ENCODE measurements at regions not wholly inside any gene's neighbourhood (a gene's known extent, or its start where the extent isn't known, plus 50 kb on each side); places are given as distances from the start of the nearest gene placed in this dataset.

GRCh38 chr16:64455275-64455674 lies 666.6 kb downstream of the CDH11 start:
- H3K27ac Mint-ChIP-seq: no peak overlapping the region
- intact Hi-C loops (cut with micrococcal nuclease): no loop called here
- no peak overlapping the region for H3K4me3 Mint-ChIP-seq
- H3K9me3 Mint-ChIP-seq: no peaks in the 10 kb centered on the region
- H3K27me3 Mint-ChIP-seq: no peaks in the 10 kb centered on the region
- no peaks in the 10 kb centered on the region for H3K4me1 Mint-ChIP-seq (ENCODE audit: low read depth)
- H3K36me3 Mint-ChIP-seq (ENCODE audit: low read depth): no peaks in the 10 kb centered on the region

- Mint-ChIP-seq H3K27me3 (no peaks in the 10 kb centered on the region), H3K36me3 (ENCODE audit: low read depth) (no peaks in the 10 kb centered on the region), H3K4me3 (no peak overlapping the region), H3K9me3 (no peaks in the 10 kb centered on the region), H3K4me1 (ENCODE audit: low read depth) (no peaks in the 10 kb centered on the region), H3K27ac (no peak overlapping the region)
- intact Hi-C loops (cut with micrococcal nuclease): no loop called here
Observed at GRCh38 chr16:64453646-64454045, 668.2 kb downstream of the CDH11 start.

GRCh38 chr16:64452446-64452845 lies 669.4 kb downstream of the CDH11 start:
- Mint-ChIP-seq H3K27ac (no peak overlapping the region), H3K9me3 (no peaks in the 10 kb centered on the region), H3K4me3 (no peak overlapping the region), H3K4me1 (ENCODE audit: low read depth) (no peaks in the 10 kb centered on the region), H3K36me3 (ENCODE audit: low read depth) (no peaks in the 10 kb centered on the region), H3K27me3 (no peaks in the 10 kb centered on the region)
- intact Hi-C loops (cut with micrococcal nuclease): no loop called here

- intact Hi-C loops (cut with micrococcal nuclease): no loop called here
- H3K27ac Mint-ChIP-seq: no peak overlapping the region
- H3K4me3 Mint-ChIP-seq: no peak overlapping the region
- no peaks in the 10 kb centered on the region for H3K4me1 Mint-ChIP-seq (ENCODE audit: low read depth)
- H3K36me3 Mint-ChIP-seq (ENCODE audit: low read depth): no peaks in the 10 kb centered on the region
- H3K27me3 Mint-ChIP-seq: no peaks in the 10 kb centered on the region
- H3K9me3 Mint-ChIP-seq: no peaks in the 10 kb centered on the region
Observed at GRCh38 chr16:64450177-64450576, 671.7 kb downstream of the CDH11 start.

- no peak overlapping the region for H3K4me3 Mint-ChIP-seq
- H3K9me3 Mint-ChIP-seq: no peaks in the 10 kb centered on the region
- intact Hi-C loops (cut with micrococcal nuclease): no loop called here
Observed at GRCh38 chr16:64449506-64449905, 672.4 kb downstream of the CDH11 start.

GRCh38 chr16:64445649-64446048 lies 676.2 kb downstream of the CDH11 start:
- H3K4me1 Mint-ChIP-seq (ENCODE audit: low read depth): no peaks in the 10 kb centered on the region

More at GRCh38 chr16:64449506-64449905, 672.4 kb downstream of the CDH11 start:
- H3K27me3 Mint-ChIP-seq: no peaks in the 10 kb centered on the region
- no peaks in the 10 kb centered on the region for H3K36me3 Mint-ChIP-seq (ENCODE audit: low read depth)
- no peaks in the 10 kb centered on the region for H3K4me1 Mint-ChIP-seq (ENCODE audit: low read depth)
- H3K27ac Mint-ChIP-seq: no peak overlapping the region

GRCh38 chr16:64445245-64445644 lies 676.6 kb downstream of the CDH11 start:
- no peaks in the 10 kb centered on the region for H3K9me3 Mint-ChIP-seq
- no peaks in the 10 kb centered on the region for H3K36me3 Mint-ChIP-seq (ENCODE audit: low read depth)
- intact Hi-C loops (cut with micrococcal nuclease): no loop called here
- H3K27me3 Mint-ChIP-seq: no peaks in the 10 kb centered on the region
- no peak overlapping the region for H3K4me3 Mint-ChIP-seq
- H3K4me1 Mint-ChIP-seq (ENCODE audit: low read depth): no peaks in the 10 kb centered on the region
- H3K27ac Mint-ChIP-seq: no peak overlapping the region

More at GRCh38 chr16:64445649-64446048, 676.2 kb downstream of the CDH11 start:
- Mint-ChIP-seq H3K27ac (no peak overlapping the region), H3K4me3 (no peak overlapping the region), H3K27me3 (no peaks in the 10 kb centered on the region), H3K9me3 (no peaks in the 10 kb centered on the region), H3K36me3 (ENCODE audit: low read depth) (no peaks in the 10 kb centered on the region)
- intact Hi-C loops (cut with micrococcal nuclease): no loop called here

GRCh38 chr16:64440421-64440831 lies 681.4 kb downstream of the CDH11 start:
- H3K27ac Mint-ChIP-seq: no peak overlapping the region
- H3K27me3 Mint-ChIP-seq: no peaks in the 10 kb centered on the region
- H3K9me3 Mint-ChIP-seq: no peaks in the 10 kb centered on the region

GRCh38 chr16:64440005-64440404 lies 681.9 kb downstream of the CDH11 start:
- no peaks in the 10 kb centered on the region for H3K27me3 Mint-ChIP-seq
- intact Hi-C loops (cut with micrococcal nuclease): no loop called here

More at GRCh38 chr16:64440421-64440831, 681.4 kb downstream of the CDH11 start:
- no peak overlapping the region for H3K4me3 Mint-ChIP-seq
- no peaks in the 10 kb centered on the region for H3K4me1 Mint-ChIP-seq (ENCODE audit: low read depth)
- no peaks in the 10 kb centered on the region for H3K36me3 Mint-ChIP-seq (ENCODE audit: low read depth)
- intact Hi-C loops (cut with micrococcal nuclease): no loop called here

GRCh38 chr16:64437706-64438324 lies 684.0 kb downstream of the CDH11 start:
- no peaks in the 10 kb centered on the region for H3K4me1 Mint-ChIP-seq (ENCODE audit: low read depth)
- no peaks in the 10 kb centered on the region for H3K36me3 Mint-ChIP-seq (ENCODE audit: low read depth)
- peaks cover 15% of the 10 kb centered on the region for H3K9me3 Mint-ChIP-seq
- H3K27ac Mint-ChIP-seq: no peak overlapping the region
- no peaks in the 10 kb centered on the region for H3K27me3 Mint-ChIP-seq
- no peak overlapping the region for H3K4me3 Mint-ChIP-seq
- intact Hi-C loops (cut with micrococcal nuclease): no loop called here

More at GRCh38 chr16:64440005-64440404, 681.9 kb downstream of the CDH11 start:
- no peaks in the 10 kb centered on the region for H3K9me3 Mint-ChIP-seq
- H3K4me3 Mint-ChIP-seq: no peak overlapping the region
- H3K4me1 Mint-ChIP-seq (ENCODE audit: low read depth): no peaks in the 10 kb centered on the region
- no peak overlapping the region for H3K27ac Mint-ChIP-seq
- no peaks in the 10 kb centered on the region for H3K36me3 Mint-ChIP-seq (ENCODE audit: low read depth)

GRCh38 chr16:64434526-64435069 lies 687.3 kb downstream of the CDH11 start:
- Mint-ChIP-seq H3K4me1 (ENCODE audit: low read depth) (no peaks in the 10 kb centered on the region), H3K27ac (no peak overlapping the region), H3K36me3 (ENCODE audit: low read depth) (no peaks in the 10 kb centered on the region), H3K4me3 (no peak overlapping the region), H3K9me3 (peaks cover 31% of the 10 kb centered on the region), H3K27me3 (no peaks in the 10 kb centered on the region)
- intact Hi-C loops (cut with micrococcal nuclease): no loop called here

- Mint-ChIP-seq H3K9me3 (peaks cover 31% of the 10 kb centered on the region), H3K4me3 (no peak overlapping the region), H3K36me3 (ENCODE audit: low read depth) (no peaks in the 10 kb centered on the region), H3K27ac (no peak overlapping the region), H3K27me3 (no peaks in the 10 kb centered on the region), H3K4me1 (ENCODE audit: low read depth) (no peaks in the 10 kb centered on the region)
- intact Hi-C loops (cut with micrococcal nuclease): no loop called here
Observed at GRCh38 chr16:64428463-64429113, 693.3 kb downstream of the CDH11 start.

- Mint-ChIP-seq H3K27ac (no peak overlapping the region), H3K4me1 (ENCODE audit: low read depth) (no peaks in the 10 kb centered on the region), H3K27me3 (no peaks in the 10 kb centered on the region), H3K36me3 (ENCODE audit: low read depth) (no peaks in the 10 kb centered on the region), H3K9me3 (peaks cover 9% of the 10 kb centered on the region), H3K4me3 (no peak overlapping the region)
- intact Hi-C loops (cut with micrococcal nuclease): no loop called here
Observed at GRCh38 chr16:64426131-64426666, 695.7 kb downstream of the CDH11 start.

- H3K27me3 Mint-ChIP-seq: no peaks in the 10 kb centered on the region
- H3K36me3 Mint-ChIP-seq (ENCODE audit: low read depth): no peaks in the 10 kb centered on the region
- intact Hi-C loops (cut with micrococcal nuclease): no loop called here
- H3K27ac Mint-ChIP-seq: no peak overlapping the region
- no peak overlapping the region for H3K4me3 Mint-ChIP-seq
- H3K4me1 Mint-ChIP-seq (ENCODE audit: low read depth): no peaks in the 10 kb centered on the region
- peaks cover 9% of the 10 kb centered on the region for H3K9me3 Mint-ChIP-seq
Observed at GRCh38 chr16:64425381-64425780, 696.5 kb downstream of the CDH11 start.
